ENCODE measurements at regions not wholly inside any gene's neighbourhood (a gene's known extent, or its start where the extent isn't known, plus 50 kb on each side); places are given as distances from the start of the nearest gene placed in this dataset.
"Not testable (repeated sequence)": the region's sequence is repeated elsewhere in the genome, so short reads cannot be mapped to it uniquely, and the experiment has no call there.

DNA sequence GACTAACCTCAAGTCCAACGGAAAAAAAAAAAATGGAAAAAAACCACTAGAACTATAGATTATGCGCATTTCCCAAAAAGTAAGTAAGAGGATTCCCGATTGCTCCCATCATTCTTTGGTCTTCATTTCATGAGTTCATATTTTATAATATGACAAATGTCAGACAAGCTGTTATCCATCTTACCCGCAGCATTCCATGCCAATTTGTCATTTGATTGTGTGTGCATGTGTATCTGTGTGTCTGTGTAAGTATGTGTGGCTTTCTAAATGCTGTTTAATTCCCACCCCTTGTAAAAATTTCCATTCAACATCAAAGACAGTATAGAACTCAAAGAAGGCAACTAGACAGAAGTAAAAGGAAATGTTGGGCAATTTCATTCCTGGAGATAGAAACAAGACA lies 434.1 kb downstream of the CDH11 start:
- ChIA-PET POLR2A (no interaction called here), CTCF (no interaction called here)
- Mint-ChIP-seq H3K4me1 (no peaks in the 10 kb centered on the region), H3K27ac (no peak overlapping the region), H3K4me3 (no peak overlapping the region), H3K9me3 (peaks cover 10% of the 10 kb centered on the region), H3K36me3 (ENCODE audit: low read depth) (no peaks in the 10 kb centered on the region), H3K27me3 (no peaks in the 10 kb centered on the region)
- no peak for ATAC-seq (ENCODE audit: low read depth)
- no peak for DNase-seq
- intact Hi-C loops (cut with micrococcal nuclease): no loop called here
- TF ChIP-seq, protein P1, sequence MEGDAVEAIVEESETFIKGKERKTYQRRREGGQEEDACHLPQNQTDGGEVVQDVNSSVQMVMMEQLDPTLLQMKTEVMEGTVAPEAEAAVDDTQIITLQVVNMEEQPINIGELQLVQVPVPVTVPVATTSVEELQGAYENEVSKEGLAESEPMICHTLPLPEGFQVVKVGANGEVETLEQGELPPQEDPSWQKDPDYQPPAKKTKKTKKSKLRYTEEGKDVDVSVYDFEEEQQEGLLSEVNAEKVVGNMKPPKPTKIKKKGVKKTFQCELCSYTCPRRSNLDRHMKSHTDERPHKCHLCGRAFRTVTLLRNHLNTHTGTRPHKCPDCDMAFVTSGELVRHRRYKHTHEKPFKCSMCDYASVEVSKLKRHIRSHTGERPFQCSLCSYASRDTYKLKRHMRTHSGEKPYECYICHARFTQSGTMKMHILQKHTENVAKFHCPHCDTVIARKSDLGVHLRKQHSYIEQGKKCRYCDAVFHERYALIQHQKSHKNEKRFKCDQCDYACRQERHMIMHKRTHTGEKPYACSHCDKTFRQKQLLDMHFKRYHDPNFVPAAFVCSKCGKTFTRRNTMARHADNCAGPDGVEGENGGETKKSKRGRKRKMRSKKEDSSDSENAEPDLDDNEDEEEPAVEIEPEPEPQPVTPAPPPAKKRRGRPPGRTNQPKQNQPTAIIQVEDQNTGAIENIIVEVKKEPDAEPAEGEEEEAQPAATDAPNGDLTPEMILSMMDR (IDR thresholded peaks at IDR 0.05): no peak

DNA sequence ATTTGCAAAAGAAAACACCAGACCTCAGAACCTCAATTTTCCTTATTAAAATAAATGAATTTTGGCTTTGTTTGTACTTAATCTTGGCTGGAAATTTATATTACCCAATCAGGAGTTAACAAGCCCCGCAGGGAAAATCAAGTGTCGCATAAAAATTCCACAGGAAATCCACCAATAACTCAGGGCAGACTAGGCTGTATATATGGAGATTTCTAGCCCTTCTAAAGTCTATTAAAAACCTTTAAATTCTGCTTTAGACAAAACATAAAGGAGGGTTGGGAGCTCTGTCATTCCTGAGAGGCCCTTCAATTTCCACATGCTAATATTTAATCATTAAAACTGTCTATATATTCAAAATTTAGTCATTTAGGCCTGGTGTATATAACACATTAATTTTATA lies 434.7 kb downstream of the CDH11 start:
- Mint-ChIP-seq H3K36me3 (ENCODE audit: low read depth) (no peaks in the 10 kb centered on the region), H3K4me3 (no peak overlapping the region), H3K4me1 (no peaks in the 10 kb centered on the region), H3K27me3 (no peaks in the 10 kb centered on the region), H3K9me3 (peaks cover 10% of the 10 kb centered on the region), H3K27ac (no peak overlapping the region)
- TF ChIP-seq, protein P1 (IDR thresholded peaks at IDR 0.05): no peak
- intact Hi-C loops (cut with micrococcal nuclease): no loop called here
- ChIA-PET POLR2A (no interaction called here), CTCF (no interaction called here)
- ATAC-seq (ENCODE audit: low read depth) (no peak), DNase-seq (no peak)

DNA sequence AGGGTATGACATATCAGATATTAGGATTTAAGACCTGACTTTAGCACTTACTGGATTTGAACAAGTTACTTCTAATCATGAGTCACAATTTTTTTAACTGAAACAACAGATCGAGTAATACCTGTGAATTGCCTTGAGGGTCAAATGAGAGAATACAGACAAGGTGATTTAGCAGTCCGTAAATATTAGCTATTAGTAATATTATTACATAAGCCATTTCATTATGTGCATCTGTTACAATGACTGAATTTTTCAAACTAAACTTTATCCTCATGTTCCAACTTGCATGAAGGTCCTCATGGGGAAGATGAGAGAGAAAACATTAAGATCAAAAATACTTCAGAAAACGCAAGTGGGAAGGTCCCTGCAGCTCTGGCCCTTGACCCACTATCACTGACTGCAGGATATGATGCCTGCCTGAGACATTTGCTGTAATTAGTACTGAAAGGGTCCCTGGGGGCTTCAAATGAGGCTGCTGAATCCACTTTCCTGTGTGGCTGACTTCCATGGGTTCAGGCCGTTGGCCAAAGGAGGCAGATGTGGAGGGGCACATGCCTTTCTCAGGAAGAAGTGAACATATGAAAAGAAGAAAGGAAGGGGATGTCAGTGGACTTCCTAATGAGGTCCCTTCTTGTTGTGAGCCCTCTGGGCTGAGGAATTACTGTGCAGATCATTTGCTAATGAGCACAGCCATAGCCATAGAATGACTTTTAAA lies 441.7 kb downstream of the CDH11 start:
- no peaks in the 10 kb centered on the region for H3K36me3 Mint-ChIP-seq (ENCODE audit: low read depth)
- ATAC-seq (ENCODE audit: low read depth) (no peak), DNase-seq (no peak)
- ChIA-PET CTCF (no interaction called here), POLR2A (no interaction called here)
- H3K9me3 Mint-ChIP-seq: peaks cover 23% of the 10 kb centered on the region
- intact Hi-C loops (cut with micrococcal nuclease): no loop called here
- H3K27ac Mint-ChIP-seq: no peak overlapping the region
- H3K4me3 Mint-ChIP-seq: no peak overlapping the region
- TF ChIP-seq, protein P1 (IDR thresholded peaks at IDR 0.05): no peak
- H3K4me1 Mint-ChIP-seq: no peaks in the 10 kb centered on the region
- no peaks in the 10 kb centered on the region for H3K27me3 Mint-ChIP-seq

DNA sequence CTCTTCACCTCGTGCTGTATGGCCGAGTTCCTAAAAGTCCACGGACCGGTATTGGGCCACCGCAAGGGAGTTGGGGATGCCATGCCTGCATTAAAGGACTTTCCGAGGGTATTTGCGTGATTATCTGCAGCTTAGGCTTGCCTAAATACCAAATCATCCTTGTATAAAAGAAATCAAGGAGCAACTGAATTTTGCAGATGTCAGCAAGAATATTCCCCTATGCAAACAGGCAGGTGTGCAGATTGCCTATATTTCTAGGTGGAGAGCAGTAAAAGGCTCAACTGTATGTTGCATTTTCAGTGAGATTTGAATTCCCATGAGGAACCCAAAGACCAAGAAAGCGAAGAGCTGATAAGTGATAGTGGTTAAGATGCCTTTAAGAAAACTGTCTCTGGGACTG lies 452.3 kb downstream of the CDH11 start:
- Mint-ChIP-seq H3K27ac (no peak overlapping the region), H3K36me3 (ENCODE audit: low read depth) (no peaks in the 10 kb centered on the region), H3K4me3 (no peak overlapping the region), H3K27me3 (no peaks in the 10 kb centered on the region), H3K9me3 (peaks cover 7% of the 10 kb centered on the region), H3K4me1 (no peaks in the 10 kb centered on the region)
- ChIA-PET POLR2A (no interaction called here), CTCF (no interaction called here)
- TF ChIP-seq, protein P1 (IDR thresholded peaks at IDR 0.05): no peak
- ATAC-seq (ENCODE audit: low read depth) (no peak), DNase-seq (no peak)
- intact Hi-C loops (cut with micrococcal nuclease): no loop called here

DNA sequence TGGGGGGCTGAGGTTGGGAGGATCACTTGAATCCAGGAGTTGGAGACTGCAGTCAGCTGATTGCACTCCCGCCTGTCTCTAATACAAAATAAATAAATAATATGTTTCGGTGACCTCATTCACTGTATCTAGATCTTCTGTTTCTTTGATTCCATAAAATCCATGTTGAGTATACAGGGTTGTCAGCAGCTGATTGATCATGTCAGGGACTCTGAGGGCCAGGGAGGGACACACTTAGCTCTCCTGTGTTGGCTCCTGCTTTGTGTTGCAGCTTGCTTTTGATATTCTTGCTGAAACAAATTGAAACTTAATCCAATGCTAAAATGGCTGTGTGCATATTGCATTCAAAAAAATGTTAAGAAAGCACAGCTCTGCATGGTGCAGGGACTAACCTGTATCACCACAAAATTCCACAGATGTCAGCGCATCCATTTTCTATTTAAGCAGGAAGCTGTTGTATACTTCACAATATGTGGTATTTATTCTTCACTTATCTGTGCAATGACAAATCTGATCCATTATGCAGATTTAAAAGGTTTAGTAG lies 454.5 kb downstream of the CDH11 start:
- H3K4me1 Mint-ChIP-seq: no peaks in the 10 kb centered on the region
- ATAC-seq (ENCODE audit: low read depth) (no peak), DNase-seq (no peak)
- no peak overlapping the region for H3K4me3 Mint-ChIP-seq
- intact Hi-C loops (cut with micrococcal nuclease): no loop called here
- CTCF ChIA-PET: no interaction called here
- no peaks in the 10 kb centered on the region for H3K36me3 Mint-ChIP-seq (ENCODE audit: low read depth)
- no peaks in the 10 kb centered on the region for H3K27me3 Mint-ChIP-seq
- H3K9me3 Mint-ChIP-seq: peaks cover 5% of the 10 kb centered on the region
- no peak overlapping the region for H3K27ac Mint-ChIP-seq
- TF ChIP-seq, protein P1 (IDR thresholded peaks at IDR 0.05): no peak
- POLR2A ChIA-PET: no interaction called here

DNA sequence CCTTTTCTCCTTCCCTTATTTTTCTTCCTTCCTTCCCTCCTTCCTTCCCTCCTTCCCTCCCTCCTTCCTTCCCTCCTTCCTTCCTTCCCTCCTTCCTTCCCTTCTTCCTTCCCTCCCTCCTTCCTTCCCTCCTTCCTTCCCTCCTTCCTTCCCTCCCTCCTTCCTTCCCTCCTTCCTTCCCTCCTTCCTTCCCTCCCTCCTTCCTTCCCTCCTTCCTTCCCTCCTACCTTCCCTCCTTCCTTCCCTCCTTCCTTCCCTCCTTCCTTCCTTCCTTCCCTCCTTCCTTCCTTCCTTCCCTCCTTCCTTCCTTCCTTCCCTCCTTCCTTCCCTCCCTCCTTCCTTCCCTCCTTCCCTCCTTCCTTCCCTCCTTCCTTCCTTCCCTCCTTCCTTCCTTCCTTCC lies 459.6 kb downstream of the CDH11 start:
- ATAC-seq (ENCODE audit: low read depth); H3K4me3 Mint-ChIP-seq; H3K4me1 Mint-ChIP-seq; intact Hi-C loops (cut with micrococcal nuclease); H3K36me3 Mint-ChIP-seq (ENCODE audit: low read depth); CTCF ChIA-PET; H3K27ac Mint-ChIP-seq; DNase-seq; H3K9me3 Mint-ChIP-seq; H3K27me3 Mint-ChIP-seq; POLR2A ChIA-PET: not testable (repeated sequence)

Data from activated B cell treated with CpG ODN at 0.5 μM for 24 hours (primary cell).